CD14-positive monocyte (primary cell): ENCODE measurements at regions not wholly inside any gene's neighbourhood (a gene's known extent, or its start where the extent isn't known, plus 50 kb on each side); places are given as distances from the start of the nearest gene placed in this dataset.

Experiments
- DNase-seq, 3 donors: peaks; one replicate each; pipeline ENCODE4 v3.0.0-alpha.2; 2011 to 2022
- H2AFZ ChIP-seq: 2 replicates; pipeline ENCODE4 v1.6.0; 2012; ENCODE audit warnings: mild to moderate bottlenecking, low read depth, low read length, inconsistent platforms; ENCODE audit not compliant: insufficient read depth, poor library complexity, severe bottlenecking
- H3K27ac ChIP-seq, 2 donors: 1 replicate in 1 of 2; 2 replicates in 1 of 2; pipeline ENCODE4 v1.5.1; 2012 to 2013; ENCODE audit warnings: low read length in 2 of 2, control low read depth in 1 of 2, inconsistent platforms in 1 of 2, low read depth in 1 of 2, mild to moderate bottlenecking in 1 of 2
- H3K27me3 ChIP-seq, 2 donors: one replicate each; pipeline versions ENCODE4 v1.6.0 to v1.6.1; 2011 to 2013; ENCODE audit warnings: low read length in 2 of 2; ENCODE audit not compliant: control insufficient read depth in 2 of 2, insufficient read depth in 2 of 2
- H3K36me3 ChIP-seq, 2 donors: replicated peaks in 1 of 2; 1 replicate in 1 of 2; 2 replicates in 1 of 2; pipeline versions ENCODE4 v1.5.1 to v1.6.1; 2012 to 2013; ENCODE audit warnings: low read length in 2 of 2, control low read depth in 1 of 2, inconsistent platforms in 1 of 2, mild to moderate bottlenecking in 1 of 2; ENCODE audit not compliant: insufficient read depth in 2 of 2, control insufficient read depth in 1 of 2
- H3K4me1 ChIP-seq, 2 donors: 1 replicate in 1 of 2; 2 replicates in 1 of 2; pipeline versions ENCODE4 v1.5.1 to v1.6.1; 2012 to 2013; ENCODE audit warnings: low read length in 2 of 2, control low read depth in 1 of 2, inconsistent platforms in 1 of 2, mild to moderate bottlenecking in 1 of 2, moderate library complexity in 1 of 2; ENCODE audit not compliant: insufficient read depth in 2 of 2, control insufficient read depth in 1 of 2
- H3K4me2 ChIP-seq: replicated peaks from 2 replicates; pipeline ENCODE3; 2012; ENCODE audit warnings: low read length, moderate library complexity, mild to moderate bottlenecking; ENCODE audit not compliant: poor library complexity, severe bottlenecking; ENCODE audit errors: extremely low read depth
- H3K4me3 ChIP-seq, 3 experiments: fragments of 200-600 bp in 1 of 3; sonication (generic) in 1 of 3; replicated peaks in 1 of 3; 1 replicate in 2 of 3; 2 replicates in 1 of 3; pipeline ENCODE4 v1.5.1; 2011 to 2013; ENCODE audit warnings: low read length in 3 of 3, mild to moderate bottlenecking in 3 of 3, control low read depth in 2 of 3, low read depth in 2 of 3, inconsistent platforms in 1 of 3, moderate library complexity in 1 of 3
- H3K79me2 ChIP-seq: 2 replicates; pipeline ENCODE4 v1.6.0; 2012; ENCODE audit warnings: mild to moderate bottlenecking, control low read depth, inconsistent platforms, low read length, moderate library complexity; ENCODE audit not compliant: insufficient read depth
- H3K9ac ChIP-seq: 2 replicates; pipeline ENCODE4 v1.6.0; 2017; ENCODE audit warnings: low read length, mild to moderate bottlenecking; ENCODE audit not compliant: insufficient read depth, poor library complexity, severe bottlenecking
- H3K9me3 ChIP-seq, 2 donors: replicated peaks in 1 of 2; 1 replicate in 1 of 2; 2 replicates in 1 of 2; pipeline versions ENCODE4 v1.5.1 to v1.6.1; 2012 to 2013; ENCODE audit warnings: low read length in 2 of 2, control low read depth in 1 of 2; ENCODE audit not compliant: control insufficient read depth in 1 of 2, insufficient read depth in 1 of 2
- H4K20me1 ChIP-seq: 2 replicates; pipeline ENCODE4 v1.6.0; 2012; ENCODE audit warnings: mild to moderate bottlenecking, low read length, control low read depth, moderate library complexity; ENCODE audit not compliant: insufficient read depth
- H3K27ac Mint-ChIP-seq, 7 donors: one replicate each; pipeline ENCODE4 v1.8.0; 2020; ENCODE audit warnings: mild to moderate bottlenecking in 7 of 7, mixed read lengths in 7 of 7, moderate library complexity in 6 of 7, inconsistent platforms in 2 of 7
- H3K27me3 Mint-ChIP-seq, 3 donors: one replicate each; pipeline ENCODE4 v1.8.0; 2021 to 2022; ENCODE audit warnings: low read depth in 3 of 3, mild to moderate bottlenecking in 3 of 3, mixed read lengths in 3 of 3, moderate library complexity in 3 of 3, inconsistent platforms in 1 of 3
- H3K36me3 Mint-ChIP-seq, 2 donors: one replicate each; pipeline ENCODE4 v1.8.0; 2020; ENCODE audit warnings: mixed read lengths in 2 of 2, inconsistent platforms in 1 of 2, mild to moderate bottlenecking in 1 of 2
- H3K4me1 Mint-ChIP-seq: one replicate; pipeline ENCODE4 v1.8.0; 2020; ENCODE audit warnings: mild to moderate bottlenecking, mixed read lengths
- H3K4me3 Mint-ChIP-seq, 2 donors: one replicate each; pipeline ENCODE4 v1.8.0; 2020; ENCODE audit warnings: mild to moderate bottlenecking in 2 of 2, mixed read lengths in 2 of 2, moderate library complexity in 1 of 2
- H3K9me3 Mint-ChIP-seq, 7 donors: one replicate each; pipeline ENCODE4 v1.8.0; 2020 to 2022; ENCODE audit warnings: mixed read lengths in 7 of 7, mild to moderate bottlenecking in 6 of 7, moderate library complexity in 6 of 7, inconsistent platforms in 2 of 7
- WGBS: methylation state at CpG from one replicate; pipeline ENCODE4 v1.1.5; 2013; ENCODE audit warnings: missing lambda C conversion rate; ENCODE audit not compliant: insufficient coverage; 5-methylcytosine and 5-hydroxymethylcytosine counted together
- intact Hi-C, 2 donors: fragments of 100-400 bp; cut with micrococcal nuclease; formaldehyde crosslinking; loops; one replicate each; pipeline versions ENCODE4 v1.15.0 to v1.15.1; 2023
- TF ChIP-seq, protein P1 (sequence below): fragments of 200-600 bp; IDR thresholded peaks from one replicate; pipeline ENCODE4 v1.8.0; 2022; ENCODE audit warnings: antibody characterized with exemption, mild to moderate bottlenecking

DNA sequence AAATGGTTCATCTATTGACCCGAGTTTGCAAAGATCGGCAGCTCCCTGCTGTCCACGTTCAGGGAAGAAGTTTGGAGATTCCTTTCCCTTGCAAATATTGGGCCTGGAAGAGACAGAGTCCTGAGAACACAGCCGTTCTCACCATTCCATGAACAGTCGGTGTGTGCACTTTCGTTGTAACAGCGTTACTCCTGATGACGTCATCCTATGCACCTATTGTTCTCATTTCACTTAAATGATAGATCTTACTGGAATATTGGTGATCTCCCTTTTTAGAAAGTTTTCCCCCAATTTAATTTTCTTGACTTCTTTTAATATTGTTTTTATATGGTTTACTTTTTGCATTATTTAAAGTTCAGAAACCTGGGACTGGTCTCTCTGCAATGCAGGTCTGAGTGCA lies 320.7 kb upstream of the PFKP start:
- H3K79me2 ChIP-seq: no peaks in the 10 kb centered on the region
- H3K4me1 Mint-ChIP-seq: no peaks in the 10 kb centered on the region
- H3K4me3 ChIP-seq: no peak overlapping the region
- no peak overlapping the region for H3K27ac Mint-ChIP-seq
- no peak overlapping the region for H3K4me2 ChIP-seq
- 90% methylated on average over 4 of the region's 8 CpGs for WGBS
- H3K27me3 ChIP-seq: no peaks in the 10 kb centered on the region
- H3K27ac ChIP-seq: no peak overlapping the region
- no peaks in the 10 kb centered on the region for H3K36me3 ChIP-seq
- DNase-seq: no peak
- intact Hi-C loops: no loop called here
- no peaks in the 10 kb centered on the region for H4K20me1 ChIP-seq
- H3K36me3 Mint-ChIP-seq: no peaks in the 10 kb centered on the region
- peaks cover 0 to 20% (median 4%) of the 10 kb centered on the region in 7 donors for H3K9me3 Mint-ChIP-seq
- H3K9ac ChIP-seq: no peak overlapping the region
- no peaks in the 10 kb centered on the region for H3K9me3 ChIP-seq
- TF ChIP-seq, protein P1, sequence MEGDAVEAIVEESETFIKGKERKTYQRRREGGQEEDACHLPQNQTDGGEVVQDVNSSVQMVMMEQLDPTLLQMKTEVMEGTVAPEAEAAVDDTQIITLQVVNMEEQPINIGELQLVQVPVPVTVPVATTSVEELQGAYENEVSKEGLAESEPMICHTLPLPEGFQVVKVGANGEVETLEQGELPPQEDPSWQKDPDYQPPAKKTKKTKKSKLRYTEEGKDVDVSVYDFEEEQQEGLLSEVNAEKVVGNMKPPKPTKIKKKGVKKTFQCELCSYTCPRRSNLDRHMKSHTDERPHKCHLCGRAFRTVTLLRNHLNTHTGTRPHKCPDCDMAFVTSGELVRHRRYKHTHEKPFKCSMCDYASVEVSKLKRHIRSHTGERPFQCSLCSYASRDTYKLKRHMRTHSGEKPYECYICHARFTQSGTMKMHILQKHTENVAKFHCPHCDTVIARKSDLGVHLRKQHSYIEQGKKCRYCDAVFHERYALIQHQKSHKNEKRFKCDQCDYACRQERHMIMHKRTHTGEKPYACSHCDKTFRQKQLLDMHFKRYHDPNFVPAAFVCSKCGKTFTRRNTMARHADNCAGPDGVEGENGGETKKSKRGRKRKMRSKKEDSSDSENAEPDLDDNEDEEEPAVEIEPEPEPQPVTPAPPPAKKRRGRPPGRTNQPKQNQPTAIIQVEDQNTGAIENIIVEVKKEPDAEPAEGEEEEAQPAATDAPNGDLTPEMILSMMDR: no peak
- no peaks in the 10 kb centered on the region for H3K4me1 ChIP-seq
- H3K4me3 Mint-ChIP-seq: no peak overlapping the region
- no peak overlapping the region for H2AFZ ChIP-seq
- peaks cover 0 to 3% (median 2%) of the 10 kb centered on the region in 3 donors for H3K27me3 Mint-ChIP-seq

DNA sequence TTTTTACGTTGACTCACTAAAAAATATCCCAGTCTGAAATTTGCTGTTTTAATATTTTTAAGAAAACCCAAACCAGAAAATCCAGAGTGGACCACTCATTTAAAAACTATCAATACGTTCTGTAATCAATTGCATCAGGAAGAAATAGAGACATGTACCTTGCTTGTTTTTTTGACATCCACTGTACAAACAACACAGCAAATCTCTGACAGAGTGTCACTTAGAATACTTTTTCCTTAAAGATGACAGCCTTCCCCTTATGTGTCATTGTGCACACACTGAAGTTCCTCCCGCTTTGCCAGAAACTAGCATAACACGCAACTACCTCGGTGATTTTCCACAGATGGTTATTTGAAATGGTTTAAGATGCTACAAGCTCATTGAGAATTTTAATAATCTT lies 321.7 kb upstream of the PFKP start:
- no peak for DNase-seq
- Histone ChIP-seq H3K27me3 (no peaks in the 10 kb centered on the region), H3K79me2 (no peaks in the 10 kb centered on the region), H3K36me3 (no peaks in the 10 kb centered on the region), H3K4me3 (no peak overlapping the region), H3K9me3 (no peaks in the 10 kb centered on the region), H3K27ac (no peak overlapping the region), H3K9ac (no peak overlapping the region), H2AFZ (no peak overlapping the region), H3K4me1 (no peaks in the 10 kb centered on the region), H4K20me1 (no peaks in the 10 kb centered on the region), H3K4me2 (no peak overlapping the region)
- H3K27ac Mint-ChIP-seq: no peak overlapping the region
- peaks cover 0 to 24% (median 4%) of the 10 kb centered on the region in 7 donors for H3K9me3 Mint-ChIP-seq
- H3K36me3 Mint-ChIP-seq: no peaks in the 10 kb centered on the region
- no peaks in the 10 kb centered on the region for H3K4me1 Mint-ChIP-seq
- no peak overlapping the region for H3K4me3 Mint-ChIP-seq
- intact Hi-C loops: no loop called here
- WGBS: 93% methylated on average over 3 of the region's 5 CpGs
- TF ChIP-seq, protein P1: no peak
- H3K27me3 Mint-ChIP-seq: peaks cover 0 to 3% (median 2%) of the 10 kb centered on the region in 3 donors
